ENCODE measurements at regions not wholly inside any gene's neighbourhood (a gene's known extent, or its start where the extent isn't known, plus 50 kb on each side); places are given as distances from the start of the nearest gene placed in this dataset.

DNA sequence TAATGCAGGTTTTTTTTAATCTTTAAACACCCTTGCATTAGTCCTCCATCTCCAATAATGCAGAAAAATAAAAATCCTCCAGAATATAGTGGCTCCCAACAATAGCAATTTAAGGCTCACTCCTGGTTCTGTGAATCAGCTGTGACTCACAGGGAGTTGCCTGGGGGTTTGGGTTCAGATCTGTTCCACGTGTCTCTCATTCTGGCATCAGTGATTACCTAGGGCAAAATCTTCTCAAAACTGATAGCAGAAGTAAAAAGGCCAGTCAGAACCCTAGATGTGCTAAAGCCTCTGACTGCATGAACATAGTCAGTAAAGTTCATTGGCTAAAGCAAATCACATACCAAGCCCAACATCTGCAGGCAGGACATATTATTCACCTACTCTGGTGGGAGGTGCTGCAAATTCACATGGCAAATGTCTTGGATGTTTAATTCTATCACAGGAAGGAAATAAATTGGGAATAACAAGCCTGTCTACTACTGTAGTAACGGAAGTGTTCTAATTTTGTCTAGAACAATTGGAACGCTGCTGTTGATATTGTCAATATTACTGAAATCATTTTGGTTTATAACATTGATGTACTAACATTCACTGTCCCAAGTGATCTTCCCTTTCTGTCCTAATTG is 364.1 kb upstream of the CNTN4 start (continued):
- no peak for TF ChIP-seq PPARA (CRISPR knock-in tag; IDR thresholded peaks at IDR 0.05; ENCODE audit: borderline replicate concordance)
- no peak for TF ChIP-seq ZFP3 (CRISPR knock-in tag; IDR thresholded peaks at IDR 0.05)
- TF ChIP-seq ZNF70 (CRISPR knock-in tag; IDR thresholded peaks at IDR 0.05) = no peak

DNA sequence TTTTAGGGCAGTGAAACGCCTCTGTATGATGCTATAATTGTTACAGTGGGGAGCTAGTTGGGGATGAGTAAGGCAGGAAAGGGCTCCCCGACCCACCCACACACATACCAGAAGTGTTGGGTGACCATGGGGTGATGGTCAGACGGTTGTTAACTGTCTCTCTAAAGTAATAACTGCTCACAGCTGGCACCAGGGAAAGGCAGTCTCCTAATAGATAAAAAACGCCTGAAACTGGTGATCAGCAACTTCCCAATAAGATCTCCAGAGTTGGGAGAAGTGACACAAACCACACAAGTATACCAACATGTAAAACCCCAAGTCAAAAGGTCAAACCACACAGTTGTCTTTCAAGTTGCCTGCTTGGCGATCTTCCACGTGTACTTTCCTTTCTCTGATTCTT is 346.5 kb upstream of the CNTN4 start:
- TF ChIP-seq PPARA (CRISPR knock-in tag; IDR thresholded peaks at IDR 0.05; ENCODE audit: borderline replicate concordance) = no peak
- no peak for TF ChIP-seq ZNF8 (CRISPR knock-in tag; IDR thresholded peaks at IDR 0.05)
- no peak for TF ChIP-seq CSDC2 (CRISPR knock-in tag; IDR thresholded peaks at IDR 0.05)
- TF ChIP-seq ISL1 (CRISPR knock-in tag; IDR thresholded peaks at IDR 0.05) = no peak
- TF ChIP-seq TOX (CRISPR knock-in tag; IDR thresholded peaks at IDR 0.05; ENCODE audit: borderline replicate concordance) = no peak
- no peak for TF ChIP-seq ZNF70 (CRISPR knock-in tag; IDR thresholded peaks at IDR 0.05)
- no peak for TF ChIP-seq ZFP3 (CRISPR knock-in tag; IDR thresholded peaks at IDR 0.05)
- TF ChIP-seq ESRRG (CRISPR knock-in tag; IDR thresholded peaks at IDR 0.05) = no peak
- no peak for TF ChIP-seq ARNTL (CRISPR knock-in tag; IDR thresholded peaks at IDR 0.05; ENCODE audit: borderline replicate concordance, low read depth)
- TF ChIP-seq GLIS3 (CRISPR knock-in tag; IDR thresholded peaks at IDR 0.05) = no peak
- TF ChIP-seq OSR1 (CRISPR knock-in tag; IDR thresholded peaks at IDR 0.05) = no peak
- TF ChIP-seq ZNF565 (CRISPR knock-in tag; conservative IDR thresholded peaks at IDR 0.05; ENCODE audit: low read depth) = no peak
- no peak for TF ChIP-seq TCF4 (CRISPR knock-in tag; IDR thresholded peaks at IDR 0.05; ENCODE audit: borderline replicate concordance)
- no peak for TF ChIP-seq SNAI2 (CRISPR knock-in tag; IDR thresholded peaks at IDR 0.05)
- TF ChIP-seq, protein P1, sequence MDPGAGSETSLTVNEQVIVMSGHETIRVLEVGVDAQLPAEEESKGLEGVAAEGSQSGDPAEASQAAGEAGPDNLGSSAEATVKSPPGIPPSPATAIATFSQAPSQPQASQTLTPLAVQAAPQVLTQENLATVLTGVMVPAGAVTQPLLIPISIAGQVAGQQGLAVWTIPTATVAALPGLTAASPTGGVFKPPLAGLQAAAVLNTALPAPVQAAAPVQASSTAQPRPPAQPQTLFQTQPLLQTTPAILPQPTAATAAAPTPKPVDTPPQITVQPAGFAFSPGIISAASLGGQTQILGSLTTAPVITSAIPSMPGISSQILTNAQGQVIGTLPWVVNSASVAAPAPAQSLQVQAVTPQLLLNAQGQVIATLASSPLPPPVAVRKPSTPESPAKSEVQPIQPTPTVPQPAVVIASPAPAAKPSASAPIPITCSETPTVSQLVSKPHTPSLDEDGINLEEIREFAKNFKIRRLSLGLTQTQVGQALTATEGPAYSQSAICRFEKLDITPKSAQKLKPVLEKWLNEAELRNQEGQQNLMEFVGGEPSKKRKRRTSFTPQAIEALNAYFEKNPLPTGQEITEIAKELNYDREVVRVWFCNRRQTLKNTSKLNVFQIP (CRISPR knock-in tag; IDR thresholded peaks at IDR 0.05; ENCODE audit: borderline replicate concordance, low read depth) = no peak
- TF ChIP-seq RARB (CRISPR knock-in tag; IDR thresholded peaks at IDR 0.05) = no peak
- no peak for TF ChIP-seq ZFP30 (CRISPR knock-in tag; IDR thresholded peaks at IDR 0.05)
- ATAC-seq = no peak

DNA sequence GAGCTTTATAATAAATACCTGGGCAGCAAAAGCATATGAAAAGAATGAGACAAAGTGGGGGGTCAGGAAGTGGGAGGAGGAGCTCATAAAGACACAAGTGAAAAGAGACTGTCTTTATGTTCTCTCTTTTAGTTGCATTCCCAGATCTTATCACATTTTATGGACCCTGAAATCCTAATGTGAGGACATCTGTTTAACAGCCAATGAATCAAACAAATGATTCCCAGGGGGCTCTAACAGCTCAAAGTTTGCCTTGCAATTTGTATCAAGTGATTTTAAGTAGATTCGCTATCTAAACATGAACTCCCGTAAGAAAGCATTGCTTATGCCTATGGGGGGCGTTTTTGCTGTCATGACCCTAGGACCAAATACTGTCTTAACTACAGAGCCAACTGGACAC is 332.3 kb upstream of the CNTN4 start:
- ATAC-seq = no peak

More for the DNA sequence above, 332.3 kb upstream of the CNTN4 start:
- TF ChIP-seq CSDC2 (CRISPR knock-in tag; IDR thresholded peaks at IDR 0.05) (no peak), GLIS3 (CRISPR knock-in tag; IDR thresholded peaks at IDR 0.05) (no peak), BACH2 (CRISPR knock-in tag; IDR thresholded peaks at IDR 0.05; ENCODE audit: borderline replicate concordance) (no peak), TSHZ2 (CRISPR knock-in tag; IDR thresholded peaks at IDR 0.05) (no peak), RARB (CRISPR knock-in tag; IDR thresholded peaks at IDR 0.05) (no peak), ZFP30 (CRISPR knock-in tag; IDR thresholded peaks at IDR 0.05) (no peak), ZNF565 (CRISPR knock-in tag; conservative IDR thresholded peaks at IDR 0.05; ENCODE audit: low read depth) (no peak), PPARA (CRISPR knock-in tag; IDR thresholded peaks at IDR 0.05; ENCODE audit: borderline replicate concordance) (no peak), ESRRG (CRISPR knock-in tag; IDR thresholded peaks at IDR 0.05) (no peak)
- TF ChIP-seq, protein P2, sequence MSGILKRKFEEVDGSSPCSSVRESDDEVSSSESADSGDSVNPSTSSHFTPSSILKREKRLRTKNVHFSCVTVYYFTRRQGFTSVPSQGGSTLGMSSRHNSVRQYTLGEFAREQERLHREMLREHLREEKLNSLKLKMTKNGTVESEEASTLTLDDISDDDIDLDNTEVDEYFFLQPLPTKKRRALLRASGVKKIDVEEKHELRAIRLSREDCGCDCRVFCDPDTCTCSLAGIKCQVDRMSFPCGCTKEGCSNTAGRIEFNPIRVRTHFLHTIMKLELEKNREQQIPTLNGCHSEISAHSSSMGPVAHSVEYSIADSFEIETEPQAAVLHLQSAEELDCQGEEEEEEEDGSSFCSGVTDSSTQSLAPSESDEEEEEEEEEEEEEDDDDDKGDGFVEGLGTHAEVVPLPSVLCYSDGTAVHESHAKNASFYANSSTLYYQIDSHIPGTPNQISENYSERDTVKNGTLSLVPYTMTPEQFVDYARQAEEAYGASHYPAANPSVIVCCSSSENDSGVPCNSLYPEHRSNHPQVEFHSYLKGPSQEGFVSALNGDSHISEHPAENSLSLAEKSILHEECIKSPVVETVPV (CRISPR knock-in tag; IDR thresholded peaks at IDR 0.05) = no peak

All from SK-N-SH treated with all-trans-retinoic acid at 6 μM for 48 hours (cell line).